ENCODE measurements at regions not wholly inside any gene's neighbourhood (a gene's known extent, or its start where the extent isn't known, plus 50 kb on each side); places are given as distances from the start of the nearest gene placed in this dataset.

- TF ChIP-seq CTCF (IDR thresholded peaks at IDR 0.05) (no peak), POLR2A (IDR thresholded peaks at IDR 0.05) (no peak)
Observed at GRCh38 chr11:92846491-92847125, 122.8 kb upstream of the MTNR1B start.

Measured in transverse colon (tissue), 3 donors.